ENCODE measurements at regions not wholly inside any gene's neighbourhood (a gene's known extent, or its start where the extent isn't known, plus 50 kb on each side); places are given as distances from the start of the nearest gene placed in this dataset.

DNA sequence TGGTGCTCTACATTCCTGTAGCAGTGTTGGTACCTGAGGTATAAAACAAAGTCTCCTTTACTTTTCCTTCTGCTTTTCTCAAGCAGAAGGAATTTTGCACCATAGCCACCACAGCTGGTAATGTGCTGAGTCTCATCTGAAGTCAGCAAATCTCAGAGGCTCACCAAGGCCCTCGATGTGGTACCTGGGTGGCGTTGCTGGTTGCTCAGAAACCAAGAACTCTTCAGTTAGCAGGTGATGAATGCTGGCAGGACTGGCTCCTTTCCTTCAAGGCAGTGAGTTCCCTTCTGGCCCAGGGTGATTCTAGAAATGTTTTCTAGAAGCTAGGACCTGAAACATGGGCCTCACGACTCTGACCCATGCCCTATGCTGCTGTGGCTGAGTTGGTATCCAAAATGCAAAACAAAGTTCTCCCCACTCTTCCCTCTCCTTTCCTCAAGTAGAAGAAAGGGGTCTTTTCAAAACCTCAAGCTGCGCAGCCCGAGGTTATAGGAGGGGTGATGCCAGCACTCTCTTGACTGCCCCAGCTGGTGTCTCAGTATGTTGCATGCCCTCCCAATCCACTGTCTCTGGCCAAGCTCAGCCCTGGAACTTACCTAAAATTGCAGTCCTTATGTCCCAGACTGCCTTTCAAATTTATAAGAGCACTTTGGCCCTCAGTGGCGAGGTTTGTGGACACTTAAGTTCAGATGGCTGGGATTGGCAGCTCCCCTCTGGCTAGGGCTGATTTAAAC lies 592.3 kb downstream of the FRK start:
- H3K36me3 Mint-ChIP-seq, result peaks cover 14% of the 10 kb centered on the region
- peaks cover 12% of the 10 kb centered on the region for H3K4me1 Mint-ChIP-seq
- no peaks in the 10 kb centered on the region for H3K27me3 Mint-ChIP-seq (ENCODE audit: low read depth)
- ATAC-seq (peak; percentile 65; the same call in 1 of the 2 replicates), DNase-seq (ENCODE audit: low spot score) (no peak)
- TF ChIP-seq, protein P1, sequence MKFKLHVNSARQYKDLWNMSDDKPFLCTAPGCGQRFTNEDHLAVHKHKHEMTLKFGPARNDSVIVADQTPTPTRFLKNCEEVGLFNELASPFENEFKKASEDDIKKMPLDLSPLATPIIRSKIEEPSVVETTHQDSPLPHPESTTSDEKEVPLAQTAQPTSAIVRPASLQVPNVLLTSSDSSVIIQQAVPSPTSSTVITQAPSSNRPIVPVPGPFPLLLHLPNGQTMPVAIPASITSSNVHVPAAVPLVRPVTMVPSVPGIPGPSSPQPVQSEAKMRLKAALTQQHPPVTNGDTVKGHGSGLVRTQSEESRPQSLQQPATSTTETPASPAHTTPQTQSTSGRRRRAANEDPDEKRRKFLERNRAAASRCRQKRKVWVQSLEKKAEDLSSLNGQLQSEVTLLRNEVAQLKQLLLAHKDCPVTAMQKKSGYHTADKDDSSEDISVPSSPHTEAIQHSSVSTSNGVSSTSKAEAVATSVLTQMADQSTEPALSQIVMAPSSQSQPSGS (CRISPR knock-in tag; IDR thresholded peaks at IDR 0.05; ENCODE audit: borderline replicate concordance, low read depth), result no peak
- TF ChIP-seq GRHL2 (CRISPR knock-in tag; IDR thresholded peaks at IDR 0.05; ENCODE audit: insufficient replicate concordance, severe bottlenecking) (no peak), MXD4 (CRISPR knock-in tag; IDR thresholded peaks at IDR 0.05; ENCODE audit: borderline replicate concordance) (no peak), GABPB1 (CRISPR knock-in tag; IDR thresholded peaks at IDR 0.05) (no peak), ZNF232 (CRISPR knock-in tag; IDR thresholded peaks at IDR 0.05) (no peak)
- ChIA-PET POLR2A (no interaction called here), CTCF (no interaction called here)
- H3K4me3 Mint-ChIP-seq, result no peak overlapping the region
- H3K27ac Mint-ChIP-seq, result no peak overlapping the region
- H3K9me3 Mint-ChIP-seq, result peaks cover 32% of the 10 kb centered on the region

DNA sequence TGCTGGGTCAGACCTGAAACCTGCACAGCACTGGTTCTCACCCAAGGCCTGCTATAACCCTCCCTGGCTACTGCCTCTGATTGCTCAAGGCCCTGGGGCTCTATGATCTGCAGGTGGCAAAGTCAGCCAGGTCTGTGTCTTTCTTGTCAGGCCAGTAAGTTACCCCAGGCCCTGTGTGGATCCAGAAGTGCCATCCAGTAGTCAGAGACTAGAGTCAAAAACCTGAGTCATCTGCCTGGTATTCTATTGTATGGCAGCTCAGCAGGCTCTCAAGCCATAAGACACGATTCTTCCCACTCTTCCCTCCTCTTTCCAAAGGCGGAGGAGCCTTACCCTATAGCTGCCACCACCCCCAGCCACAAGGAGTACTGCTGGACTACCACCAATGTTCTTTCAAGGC lies 593.0 kb downstream of the FRK start:
- DNase-seq (ENCODE audit: low spot score), result no peak
- no peaks in the 10 kb centered on the region for H3K27me3 Mint-ChIP-seq (ENCODE audit: low read depth)
- no peak for TF ChIP-seq NR1H2 (CRISPR knock-in tag; IDR thresholded peaks at IDR 0.05)
- no peak for TF ChIP-seq CREB1 (CRISPR knock-in tag; IDR thresholded peaks at IDR 0.05)
- TF ChIP-seq, protein P2, sequence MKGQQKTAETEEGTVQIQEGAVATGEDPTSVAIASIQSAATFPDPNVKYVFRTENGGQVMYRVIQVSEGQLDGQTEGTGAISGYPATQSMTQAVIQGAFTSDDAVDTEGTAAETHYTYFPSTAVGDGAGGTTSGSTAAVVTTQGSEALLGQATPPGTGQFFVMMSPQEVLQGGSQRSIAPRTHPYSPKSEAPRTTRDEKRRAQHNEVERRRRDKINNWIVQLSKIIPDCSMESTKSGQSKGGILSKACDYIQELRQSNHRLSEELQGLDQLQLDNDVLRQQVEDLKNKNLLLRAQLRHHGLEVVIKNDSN (CRISPR knock-in tag; IDR thresholded peaks at IDR 0.05), result no peak
- no peak for TF ChIP-seq TCF7 (CRISPR knock-in tag; IDR thresholded peaks at IDR 0.05; ENCODE audit: low read depth)
- TF ChIP-seq ZNF317 (CRISPR knock-in tag; IDR thresholded peaks at IDR 0.05; ENCODE audit: borderline replicate concordance, low read depth), result no peak
- TF ChIP-seq, protein P3, sequence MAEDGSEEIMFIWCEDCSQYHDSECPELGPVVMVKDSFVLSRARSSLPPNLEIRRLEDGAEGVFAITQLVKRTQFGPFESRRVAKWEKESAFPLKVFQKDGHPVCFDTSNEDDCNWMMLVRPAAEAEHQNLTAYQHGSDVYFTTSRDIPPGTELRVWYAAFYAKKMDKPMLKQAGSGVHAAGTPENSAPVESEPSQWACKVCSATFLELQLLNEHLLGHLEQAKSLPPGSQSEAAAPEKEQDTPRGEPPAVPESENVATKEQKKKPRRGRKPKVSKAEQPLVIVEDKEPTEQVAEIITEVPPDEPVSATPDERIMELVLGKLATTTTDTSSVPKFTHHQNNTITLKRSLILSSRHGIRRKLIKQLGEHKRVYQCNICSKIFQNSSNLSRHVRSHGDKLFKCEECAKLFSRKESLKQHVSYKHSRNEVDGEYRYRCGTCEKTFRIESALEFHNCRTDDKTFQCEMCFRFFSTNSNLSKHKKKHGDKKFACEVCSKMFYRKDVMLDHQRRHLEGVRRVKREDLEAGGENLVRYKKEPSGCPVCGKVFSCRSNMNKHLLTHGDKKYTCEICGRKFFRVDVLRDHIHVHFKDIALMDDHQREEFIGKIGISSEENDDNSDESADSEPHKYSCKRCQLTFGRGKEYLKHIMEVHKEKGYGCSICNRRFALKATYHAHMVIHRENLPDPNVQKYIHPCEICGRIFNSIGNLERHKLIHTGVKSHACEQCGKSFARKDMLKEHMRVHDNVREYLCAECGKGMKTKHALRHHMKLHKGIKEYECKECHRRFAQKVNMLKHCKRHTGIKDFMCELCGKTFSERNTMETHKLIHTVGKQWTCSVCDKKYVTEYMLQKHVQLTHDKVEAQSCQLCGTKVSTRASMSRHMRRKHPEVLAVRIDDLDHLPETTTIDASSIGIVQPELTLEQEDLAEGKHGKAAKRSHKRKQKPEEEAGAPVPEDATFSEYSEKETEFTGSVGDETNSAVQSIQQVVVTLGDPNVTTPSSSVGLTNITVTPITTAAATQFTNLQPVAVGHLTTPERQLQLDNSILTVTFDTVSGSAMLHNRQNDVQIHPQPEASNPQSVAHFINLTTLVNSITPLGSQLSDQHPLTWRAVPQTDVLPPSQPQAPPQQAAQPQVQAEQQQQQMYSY (CRISPR knock-in tag; IDR thresholded peaks at IDR 0.05), result no peak

DNA sequence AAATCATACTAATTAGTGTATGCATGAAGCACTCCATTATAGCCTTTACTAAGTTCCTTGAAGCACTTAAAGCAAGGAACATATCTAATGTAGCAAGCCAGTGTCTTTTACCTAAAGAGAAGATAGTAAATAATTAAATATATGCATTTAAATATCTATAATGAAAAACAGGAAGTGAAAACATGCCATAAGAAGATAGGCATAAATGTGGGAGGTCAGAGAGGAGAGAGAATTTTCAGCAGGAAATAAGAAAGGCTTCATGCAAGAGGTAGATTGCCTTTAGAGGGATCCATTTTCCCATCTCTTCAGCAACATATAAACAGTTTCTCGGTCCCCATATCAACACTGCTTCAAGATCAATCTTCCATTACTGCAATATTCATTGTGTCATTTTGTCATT lies 599.8 kb downstream of the FRK start:
- ChIA-PET CTCF (no interaction called here), POLR2A (no interaction called here)
- ATAC-seq (no peak), DNase-seq (ENCODE audit: low spot score) (no peak)
- no peak overlapping the region for H3K27ac Mint-ChIP-seq
- H3K36me3 Mint-ChIP-seq, result peaks cover 22% of the 10 kb centered on the region
- H3K27me3 Mint-ChIP-seq (ENCODE audit: low read depth), result no peaks in the 10 kb centered on the region
- H3K4me3 Mint-ChIP-seq, result no peak overlapping the region
- peaks cover 33% of the 10 kb centered on the region for H3K9me3 Mint-ChIP-seq
- H3K4me1 Mint-ChIP-seq, result peaks cover 20% of the 10 kb centered on the region
- TF ChIP-seq ZNF317 (CRISPR knock-in tag; IDR thresholded peaks at IDR 0.05; ENCODE audit: borderline replicate concordance, low read depth) (no peak), PRRX2 (CRISPR knock-in tag; IDR thresholded peaks at IDR 0.05) (no peak), TCF7 (CRISPR knock-in tag; IDR thresholded peaks at IDR 0.05; ENCODE audit: low read depth) (no peak), RORB (CRISPR knock-in tag; IDR thresholded peaks at IDR 0.05) (no peak)
- TF ChIP-seq, protein P4, sequence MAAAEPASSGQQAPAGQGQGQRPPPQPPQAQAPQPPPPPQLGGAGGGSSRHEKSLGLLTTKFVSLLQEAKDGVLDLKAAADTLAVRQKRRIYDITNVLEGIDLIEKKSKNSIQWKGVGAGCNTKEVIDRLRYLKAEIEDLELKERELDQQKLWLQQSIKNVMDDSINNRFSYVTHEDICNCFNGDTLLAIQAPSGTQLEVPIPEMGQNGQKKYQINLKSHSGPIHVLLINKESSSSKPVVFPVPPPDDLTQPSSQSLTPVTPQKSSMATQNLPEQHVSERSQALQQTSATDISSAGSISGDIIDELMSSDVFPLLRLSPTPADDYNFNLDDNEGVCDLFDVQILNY (CRISPR knock-in tag; IDR thresholded peaks at IDR 0.05), result no peak
- TF ChIP-seq, protein P5, sequence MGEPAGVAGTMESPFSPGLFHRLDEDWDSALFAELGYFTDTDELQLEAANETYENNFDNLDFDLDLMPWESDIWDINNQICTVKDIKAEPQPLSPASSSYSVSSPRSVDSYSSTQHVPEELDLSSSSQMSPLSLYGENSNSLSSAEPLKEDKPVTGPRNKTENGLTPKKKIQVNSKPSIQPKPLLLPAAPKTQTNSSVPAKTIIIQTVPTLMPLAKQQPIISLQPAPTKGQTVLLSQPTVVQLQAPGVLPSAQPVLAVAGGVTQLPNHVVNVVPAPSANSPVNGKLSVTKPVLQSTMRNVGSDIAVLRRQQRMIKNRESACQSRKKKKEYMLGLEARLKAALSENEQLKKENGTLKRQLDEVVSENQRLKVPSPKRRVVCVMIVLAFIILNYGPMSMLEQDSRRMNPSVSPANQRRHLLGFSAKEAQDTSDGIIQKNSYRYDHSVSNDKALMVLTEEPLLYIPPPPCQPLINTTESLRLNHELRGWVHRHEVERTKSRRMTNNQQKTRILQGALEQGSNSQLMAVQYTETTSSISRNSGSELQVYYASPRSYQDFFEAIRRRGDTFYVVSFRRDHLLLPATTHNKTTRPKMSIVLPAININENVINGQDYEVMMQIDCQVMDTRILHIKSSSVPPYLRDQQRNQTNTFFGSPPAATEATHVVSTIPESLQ (CRISPR knock-in tag; IDR thresholded peaks at IDR 0.05), result no peak
- TF ChIP-seq, protein P6, sequence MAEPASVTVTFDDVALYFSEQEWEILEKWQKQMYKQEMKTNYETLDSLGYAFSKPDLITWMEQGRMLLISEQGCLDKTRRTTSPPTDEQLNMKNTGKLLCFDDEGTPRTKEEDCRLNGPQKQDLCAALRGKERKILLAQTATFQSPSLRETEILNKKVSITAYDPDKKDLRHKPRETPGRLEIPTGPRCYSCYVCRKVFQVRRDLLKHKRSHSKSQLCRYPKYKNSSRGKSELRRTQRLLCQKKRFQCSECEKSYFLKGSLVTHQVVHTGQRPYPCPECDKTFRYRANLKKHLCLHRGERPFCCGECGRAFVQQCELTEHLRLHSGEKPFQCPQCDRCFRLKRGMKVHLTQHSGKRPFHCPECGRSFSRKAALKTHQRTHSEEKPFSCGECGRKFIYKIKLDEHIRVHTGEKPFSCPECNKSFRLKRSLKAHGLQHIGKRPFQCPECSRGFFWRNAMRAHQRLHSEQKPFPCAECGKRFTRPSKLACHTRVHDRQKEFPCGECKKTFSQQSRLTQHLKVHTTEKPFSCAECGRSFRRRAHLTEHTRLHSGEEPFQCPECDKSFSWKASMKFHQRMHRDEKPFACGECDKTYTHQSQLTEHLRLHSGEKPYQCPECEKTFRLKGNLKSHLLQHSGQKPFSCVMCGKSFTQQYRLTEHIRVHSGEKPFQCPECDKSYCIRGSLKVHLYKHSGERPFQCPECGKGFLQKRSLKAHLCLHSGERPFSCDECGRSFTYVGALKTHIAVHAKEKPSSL (CRISPR knock-in tag; conservative IDR thresholded peaks at IDR 0.05), result no peak

More for the DNA sequence above, 593.0 kb downstream of the FRK start:
- ATAC-seq, result no peak; the same call in 1 of the 2 replicates
- Mint-ChIP-seq H3K4me3 (no peak overlapping the region), H3K4me1 (peaks cover 6% of the 10 kb centered on the region), H3K27ac (no peak overlapping the region), H3K36me3 (peaks cover 21% of the 10 kb centered on the region), H3K9me3 (peaks cover 40% of the 10 kb centered on the region)
- CTCF ChIA-PET, result no interaction called here
- POLR2A ChIA-PET, result no interaction called here
